GM18498 (cell line): ENCODE measurements at regions not wholly inside any gene's neighbourhood (a gene's known extent, or its start where the extent isn't known, plus 50 kb on each side); places are given as distances from the start of the nearest gene placed in this dataset.
A peak's percentile ranks its signal among the peaks of the same experiment; 100 is the strongest.
"Not testable (repeated sequence)": the region's sequence is repeated elsewhere in the genome, so short reads cannot be mapped to it uniquely, and the experiment has no call there.

Experiments used
- ATAC-seq: cut with Tn5 transposase; IDR thresholded peaks from one replicate; pipeline ENCODE4 v1.9.1; 2021; ENCODE audit warnings: mild to moderate bottlenecking, moderate library complexity; ENCODE audit not compliant: unreplicated experiment

GRCh38 chr18:21928925-21929324 lies 188.3 kb downstream of the MIB1 start:
- ATAC-seq, result no peak

GRCh38 chr18:21930177-21930576 lies 189.6 kb downstream of the MIB1 start:
- ATAC-seq, result no peak

GRCh38 chr18:21933931-21934765 lies 193.6 kb downstream of the MIB1 start:
- no peak for ATAC-seq

- no peak for ATAC-seq
Observed at GRCh38 chr18:21934766-21935015, 194.1 kb downstream of the MIB1 start.

- ATAC-seq, result no peak
Observed at GRCh38 chr18:21943456-21943855, 202.9 kb downstream of the MIB1 start.

GRCh38 chr18:21949326-21950015 lies 208.9 kb downstream of the MIB1 start:
- ATAC-seq, result no peak

- peak; percentile 93 for ATAC-seq
Observed at GRCh38 chr18:21955757-21956652, 213.4 kb upstream of the GATA6 start.

GRCh38 chr18:21958263-21958662 lies 211.1 kb upstream of the GATA6 start:
- no peak for ATAC-seq

GRCh38 chr18:21958707-21959450 lies 210.5 kb upstream of the GATA6 start:
- no peak for ATAC-seq

- no peak for ATAC-seq
Observed at GRCh38 chr18:21960189-21960588, 209.2 kb upstream of the GATA6 start.

- ATAC-seq, result no peak
Observed at GRCh38 chr18:21963336-21963735, 206.1 kb upstream of the GATA6 start.

- no peak for ATAC-seq
Observed at GRCh38 chr18:21968338-21968737, 201.1 kb upstream of the GATA6 start.

- ATAC-seq, result no peak
Observed at GRCh38 chr18:21972281-21972680, 197.1 kb upstream of the GATA6 start.

GRCh38 chr18:21975954-21976353 lies 193.4 kb upstream of the GATA6 start:
- not testable (repeated sequence) for ATAC-seq

GRCh38 chr18:21978546-21979170 lies 190.7 kb upstream of the GATA6 start:
- no peak for ATAC-seq

- ATAC-seq, result no peak
Observed at GRCh38 chr18:21979171-21979560, 190.2 kb upstream of the GATA6 start.

GRCh38 chr18:21979759-21980158 lies 189.6 kb upstream of the GATA6 start:
- ATAC-seq, result no peak

GRCh38 chr18:21980744-21981143 lies 188.6 kb upstream of the GATA6 start:
- no peak for ATAC-seq

- ATAC-seq, result not testable (repeated sequence)
Observed at GRCh38 chr18:21981489-21981888, 187.9 kb upstream of the GATA6 start.

- ATAC-seq, result no peak
Observed at GRCh38 chr18:21991081-21991534, 178.3 kb upstream of the GATA6 start.
